K562 (cell line): ENCODE measurements at regions not wholly inside any gene's neighbourhood (a gene's known extent, or its start where the extent isn't known, plus 50 kb on each side); places are given as distances from the start of the nearest gene placed in this dataset.

Experiments used
- ATAC-seq: fragments of 200-7000 bp; cut with Tn5 transposase; 3 replicates; pipeline ENCODE4 v1.9.1; 2020; ENCODE audit warnings: moderate library complexity
- BruUV-seq: library from RNA; stranded (reverse); fragments of 400-500 nt; replicated peaks from 2 replicates; lab custom pipeline; 2021; lab: Mats Ljungman, UMichigan
- CTCF ChIA-PET: fragments of 300-600 bp; formaldehyde crosslinking; extraction: SDS; loops from one replicate; lab custom pipeline; 2021; ENCODE audit warnings: low intra/inter-chr PET ratio; lab: Yijun Ruan, JAX
- POLR2A ChIA-PET: fragments of 300-600, 350-650 bp; sonication (Branson Sonifier 250); formaldehyde crosslinking; extraction: SDS; loops from one replicate; lab custom pipeline; 2021; ENCODE audit warnings: antibody characterized with exemption, inconsistent platforms; lab: Yijun Ruan, JAX
- DNase-seq, 4 experiments: peaks; one replicate each; pipeline versions ENCODE4 v3.0.0 to v3.0.0-alpha.2; 2011 to 2018; ENCODE audit warnings: low spot score in 3 of 4, mixed read lengths in 3 of 4; ENCODE audit errors: extremely low read depth in 1 of 4
- FAIRE-seq: peaks from 2 replicates; lab custom pipeline; 2011; peaks lifted over from hg19 to GRCh38; lab: Jason Lieb, UNC
- H2AFZ ChIP-seq: 2 replicates; pipeline ENCODE4 v1.6.0; 2011; ENCODE audit warnings: low read depth, low read length, control low read depth, inconsistent platforms
- H3K27ac ChIP-seq: fragments of 200-600 bp; 3 replicates; pipeline ENCODE4 v1.8.0; 2011; ENCODE audit warnings: low read depth, mild to moderate bottlenecking, control low read depth, inconsistent platforms, low read length, moderate library complexity, mixed read lengths; ENCODE audit errors: extremely low read depth
- H3K27me3 ChIP-seq, 2 experiments: fragments of 300-600 bp in 1 of 2; 2 replicates in 1 of 2; 3 replicates in 1 of 2; pipeline versions ENCODE4 v1.6.0 to v1.8.0; 2011; ENCODE audit warnings: inconsistent platforms in 2 of 2, low read length in 2 of 2, mild to moderate bottlenecking in 1 of 2, mixed read lengths in 1 of 2, moderate library complexity in 1 of 2; ENCODE audit not compliant: control insufficient read depth in 2 of 2, insufficient read depth in 2 of 2
- H3K36me3 ChIP-seq: fragments of 300-600 bp; 3 replicates; pipeline ENCODE4 v1.8.0; 2011; ENCODE audit warnings: mild to moderate bottlenecking, low read length, inconsistent platforms; ENCODE audit not compliant: control insufficient read depth, insufficient read depth
- H3K4me1 ChIP-seq, 2 experiments: fragments of 200-600 bp in 1 of 2; replicated peaks in 1 of 2; 2 replicates in 1 of 2; 3 replicates in 1 of 2; pipeline versions ENCODE4 v1.5.1 to v1.8.0; 2011; ENCODE audit warnings: inconsistent platforms in 2 of 2, low read length in 2 of 2, mild to moderate bottlenecking in 1 of 2, mixed read lengths in 1 of 2, moderate library complexity in 1 of 2; ENCODE audit not compliant: control insufficient read depth in 2 of 2, insufficient read depth in 2 of 2
- H3K4me2 ChIP-seq: 2 replicates; pipeline ENCODE4 v1.6.1; 2011; ENCODE audit warnings: low read length, control low read depth, inconsistent platforms, mixed read lengths; ENCODE audit not compliant: insufficient read depth
- H3K4me3 ChIP-seq: fragments of 200-600 bp; sonication (generic), shearing (Covaris generic); 2 replicates; pipeline ENCODE4 v1.5.1; 2016; ENCODE audit warnings: control low read depth, inconsistent platforms
- H3K79me2 ChIP-seq: fragments of 200-600 bp; 3 replicates; pipeline ENCODE4 v1.8.0; 2011; ENCODE audit warnings: low read length, inconsistent platforms; ENCODE audit not compliant: control insufficient read depth, insufficient read depth
- H3K9ac ChIP-seq, 2 experiments: 2 replicates each; pipeline versions ENCODE4 v1.6.0 to v1.6.1; 2011; ENCODE audit warnings: low read depth in 2 of 2, low read length in 2 of 2, control low read depth in 1 of 2, inconsistent platforms in 1 of 2, mild to moderate bottlenecking in 1 of 2, mixed read lengths in 1 of 2; ENCODE audit not compliant: insufficient read depth in 1 of 2
- H3K9me1 ChIP-seq: one replicate; pipeline ENCODE4 v1.6.0; 2011; ENCODE audit warnings: inconsistent platforms, mild to moderate bottlenecking, low read length, moderate library complexity; ENCODE audit not compliant: control insufficient read depth, insufficient read depth
- H3K9me3 ChIP-seq: replicated peaks from 2 replicates; pipeline ENCODE4 v1.5.1; 2011; ENCODE audit warnings: low read depth, low read length, inconsistent platforms; ENCODE audit not compliant: control insufficient read depth, insufficient read depth
- H4K20me1 ChIP-seq: replicated peaks from 2 replicates; pipeline ENCODE4 v1.6.1; 2011; ENCODE audit warnings: low read length, inconsistent platforms, mixed read lengths; ENCODE audit not compliant: control insufficient read depth, insufficient read depth
- ARID3B ChIP-seq: fragments of 250-450 bp; sonication (Bioruptor Pico); IDR thresholded peaks from 2 replicates; pipeline ENCODE4 v1.4.0; 2020; ENCODE audit warnings: borderline replicate concordance
- ETV1 ChIP-seq: fragments of 450-650 bp; conservative IDR thresholded peaks from 2 replicates; pipeline ENCODE4 v1.6.1; 2016; ENCODE audit warnings: missing genetic modification characterization, control low read depth, low read depth, missing compliant biosample characterization
- HDAC3 ChIP-seq: fragments of 450-650 bp; IDR thresholded peaks from 2 replicates; pipeline ENCODE4 v1.6.1; 2018; ENCODE audit warnings: borderline replicate concordance, mild to moderate bottlenecking, moderate library complexity; ENCODE audit not compliant: partially characterized antibody
- IRF2 ChIP-seq: sonication (generic); formaldehyde crosslinking; IDR thresholded peaks from 2 replicates; pipeline ENCODE4 v1.8.1; 2022; ENCODE audit warnings: mild to moderate bottlenecking, missing genetic modification reagents
- MCM7 ChIP-seq, 2 experiments: fragments of 450-650 bp; IDR thresholded peaks; 2 replicates each; pipeline ENCODE4 v1.6.1; 2016 to 2018
- POU5F1 ChIP-seq: fragments of 150-350 bp; IDR thresholded peaks from 2 replicates; pipeline ENCODE4 v1.6.1; 2014; ENCODE audit warnings: borderline replicate concordance, low read length, low read depth, mild to moderate bottlenecking; ENCODE audit not compliant: partially characterized antibody
- SMARCA5 ChIP-seq: fragments of 450-650 bp; IDR thresholded peaks from 2 replicates; pipeline ENCODE4 v1.6.1; 2016
- SPI1 ChIP-seq: IDR thresholded peaks from 2 replicates; pipeline ENCODE4 v1.6.1; 2011; ENCODE audit warnings: low read depth, low read length, control low read depth, borderline replicate concordance
- SRSF9 ChIP-seq: fragments of 200-400 bp; formaldehyde crosslinking; IDR thresholded peaks from 2 replicates; pipeline ENCODE4 v1.6.1; 2017; ENCODE audit warnings: low read depth, low read length, borderline replicate concordance
- THRAP3 ChIP-seq: fragments of 450-650 bp; IDR thresholded peaks from 2 replicates; pipeline ENCODE4 v1.6.1; 2016; ENCODE audit warnings: mild to moderate bottlenecking, inconsistent platforms, borderline replicate concordance
- VEZF1 ChIP-seq: fragments of 200-800 bp; sonication (Bioruptor generic); IDR thresholded peaks from 2 replicates; pipeline ENCODE4 v1.6.1; 2017; ENCODE audit warnings: missing genetic modification characterization, missing compliant biosample characterization
- ZNF398 ChIP-seq: fragments of 250-450 bp; sonication (Bioruptor Pico); IDR thresholded peaks from 2 replicates; pipeline ENCODE4 v1.8.0; 2021; ENCODE audit warnings: moderate library complexity, mild to moderate bottlenecking, inconsistent platforms
- ZNF511 ChIP-seq: sonication (generic); formaldehyde crosslinking; IDR thresholded peaks from 2 replicates; pipeline ENCODE4 v1.8.0; 2022; ENCODE audit warnings: mild to moderate bottlenecking, missing genetic modification reagents
- ZNF561 ChIP-seq: fragments of 450-650 bp; formaldehyde crosslinking; conservative IDR thresholded peaks from 2 replicates; pipeline ENCODE4 v1.4.0; 2020; ENCODE audit warnings: mild to moderate bottlenecking, moderate library complexity
- ZNF76 ChIP-seq: fragments of 250-450 bp; sonication (Bioruptor Pico); IDR thresholded peaks from 2 replicates; pipeline ENCODE4 v1.4.0; 2020; ENCODE audit warnings: mild to moderate bottlenecking, moderate library complexity, borderline replicate concordance
- WGBS: fragments of 100-300 bp; shearing (Covaris generic); methylation state at CpG from one replicate; pipeline ENCODE4 v1.1.6; 2016; ENCODE audit warnings: low coverage, mixed read lengths; ENCODE audit not compliant: insufficient coverage; ENCODE audit errors: missing lambda C conversion rate; 5-methylcytosine and 5-hydroxymethylcytosine counted together
- in situ Hi-C: fragments of 300-500 bp; cut with MboI; formaldehyde crosslinking; loops from 4 replicates; pipeline ENCODE4 v1.15.0; 2018; ENCODE audit warnings: inconsistent platforms, mixed read lengths
- intact Hi-C: fragments of 100-400 bp; cut with micrococcal nuclease; formaldehyde crosslinking; loops from 2 replicates; pipeline ENCODE4 v1.14.2; 2022

- Histone ChIP-seq H3K27ac (no peak overlapping the region), H3K4me1 (no peaks in the 10 kb centered on the region), H2AFZ (no peak overlapping the region), H3K4me3 (no peak overlapping the region), H4K20me1 (0 out of 2 replicates have a peak, but pooled peaks cover 5% of the 10 kb centered on the region), H3K4me2 (no peak overlapping the region), H3K27me3 (peaks cover 0 to 13% of the 10 kb centered on the region in 2 experiments; a peak in 1 of 5 replicates), H3K79me2 (no peaks in the 10 kb centered on the region), H3K9ac (no peak overlapping the region), H3K9me1 (no peaks in the 10 kb centered on the region)
- CTCF ChIA-PET: no interaction called here
- 0% methylated on average over 6 of the region's 6 CpGs for WGBS
- ATAC-seq: no peak
- intact Hi-C loops: no loop called here
- POLR2A ChIA-PET: interaction anchor here (0.6 kb wide), 1 partner anchor 1285 kb away, joined by 4 read pairs; no protein-coding TSS in a partner anchor
- no TSS peak for BruUV-seq
- in situ Hi-C loops: no loop called here
- DNase-seq: no peak
- no peak for TF ChIP-seq SPI1
- TF ChIP-seq THRAP3: no peak
- no peak for TF ChIP-seq ZNF76 (CRISPR knock-in tag)
- no peak for TF ChIP-seq MCM7 (IDR thresholded peaks at IDR 0.05)
- no peak for TF ChIP-seq POU5F1
- TF ChIP-seq ETV1 (tag): no peak
- TF ChIP-seq VEZF1 (CRISPR knock-in tag): no peak
- TF ChIP-seq SMARCA5: no peak
- no peak for TF ChIP-seq ZNF511 (CRISPR knock-in tag)
- TF ChIP-seq ARID3B: no peak
- no peak for TF ChIP-seq ZNF561 (CRISPR knock-in tag)
- no peak for TF ChIP-seq IRF2 (CRISPR knock-in tag)
- no peak for TF ChIP-seq ZNF398 (CRISPR knock-in tag)
- no peak for TF ChIP-seq HDAC3
- TF ChIP-seq SRSF9: no peak
- TF ChIP-seq, all 486 proteins: peak for 0
- FAIRE-seq: no peak
- H3K36me3 ChIP-seq: no peaks in the 10 kb centered on the region
- no peaks in the 10 kb centered on the region for H3K9me3 ChIP-seq
These were observed 357.3 kb downstream of the ZNF536 start for GRCh38 chr19:30729451-30729850.
